GM18858 (cell line): ENCODE measurements at regions not wholly inside any gene's neighbourhood (a gene's known extent, or its start where the extent isn't known, plus 50 kb on each side); places are given as distances from the start of the nearest gene placed in this dataset.
"Not testable (repeated sequence)": the region's sequence is repeated elsewhere in the genome, so short reads cannot be mapped to it uniquely, and the experiment has no call there.

ENCODE experiments used
- ATAC-seq: cut with Tn5 transposase; IDR thresholded peaks from one replicate; pipeline ENCODE4 v1.9.1; 2021; ENCODE audit not compliant: unreplicated experiment

DNA sequence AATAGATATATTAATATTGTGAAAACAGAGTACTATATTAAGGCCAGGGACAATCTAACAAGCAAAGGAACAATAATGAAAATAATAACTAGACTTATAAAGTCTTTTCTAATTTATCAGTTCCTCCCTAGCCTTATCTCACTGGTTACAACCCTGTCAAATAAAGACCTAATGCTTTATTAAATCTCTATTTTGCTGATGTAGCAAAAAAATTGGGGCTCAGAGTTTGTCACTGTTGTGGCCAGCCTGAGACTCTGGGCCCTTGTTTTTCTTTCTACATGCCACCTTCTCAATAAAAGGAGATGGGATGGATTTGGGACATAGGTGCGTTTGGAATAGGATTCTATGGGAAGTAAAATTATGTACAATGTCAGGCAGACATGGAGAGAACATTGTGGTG lies 937.0 kb downstream of the IGSF11 start:
- no peak for ATAC-seq

DNA sequence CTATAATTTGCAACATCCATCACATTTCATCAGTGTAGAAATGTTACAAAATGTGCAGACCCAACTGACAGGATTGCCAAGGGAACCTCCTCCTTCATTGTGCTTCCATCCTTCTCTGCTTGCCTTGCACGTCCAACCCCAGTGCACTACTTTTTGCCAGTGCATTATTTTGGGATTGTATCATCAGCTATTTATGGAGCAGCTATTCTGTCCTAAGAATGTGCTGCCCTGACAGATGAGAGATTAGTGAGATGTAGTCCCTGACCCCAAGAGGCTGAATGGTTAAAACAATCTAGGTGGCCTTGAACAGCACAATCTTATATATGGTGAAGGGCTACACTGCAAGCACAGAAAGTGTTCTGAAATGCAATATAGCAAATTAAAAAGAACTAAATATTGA lies 935.8 kb downstream of the IGSF11 start:
- no peak for ATAC-seq

DNA sequence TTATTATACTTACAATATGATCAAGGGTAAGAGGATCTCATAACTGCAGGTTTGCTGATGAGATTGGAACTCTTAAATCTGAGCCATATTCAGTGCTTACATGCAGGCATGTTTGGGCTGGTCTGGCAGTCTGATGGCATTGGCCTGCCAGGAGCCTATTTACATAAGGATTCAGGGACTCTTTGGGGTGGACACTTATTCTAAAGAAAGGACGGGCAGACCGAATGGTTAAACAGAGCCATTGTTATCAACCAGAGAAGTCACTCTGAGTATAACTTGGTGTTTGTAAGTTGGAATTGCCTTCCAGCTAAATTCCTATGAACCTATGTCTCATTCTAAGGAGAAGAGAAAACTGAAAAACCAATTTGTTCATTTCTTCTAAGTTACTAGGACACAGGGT lies 932.8 kb downstream of the IGSF11 start:
- no peak for ATAC-seq

DNA sequence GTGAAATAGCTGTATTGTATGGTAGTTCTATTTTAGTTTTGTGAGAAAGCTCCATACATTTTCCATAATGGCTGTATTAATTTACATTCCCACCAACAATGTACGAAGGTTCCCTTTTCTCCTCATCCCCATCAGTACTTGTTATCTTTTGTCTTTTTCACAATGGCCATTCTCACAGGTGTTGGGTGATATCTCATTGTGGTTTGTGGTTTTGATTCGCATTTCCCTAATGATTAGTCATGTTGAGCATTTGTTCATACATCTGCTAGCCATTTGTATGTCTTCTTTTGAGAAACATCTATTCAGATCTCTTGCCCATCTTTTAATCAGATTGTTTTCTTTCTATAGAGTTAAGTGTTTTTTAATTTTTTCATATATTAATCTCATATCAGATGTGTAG lies 931.9 kb downstream of the IGSF11 start:
- ATAC-seq, result no peak

DNA sequence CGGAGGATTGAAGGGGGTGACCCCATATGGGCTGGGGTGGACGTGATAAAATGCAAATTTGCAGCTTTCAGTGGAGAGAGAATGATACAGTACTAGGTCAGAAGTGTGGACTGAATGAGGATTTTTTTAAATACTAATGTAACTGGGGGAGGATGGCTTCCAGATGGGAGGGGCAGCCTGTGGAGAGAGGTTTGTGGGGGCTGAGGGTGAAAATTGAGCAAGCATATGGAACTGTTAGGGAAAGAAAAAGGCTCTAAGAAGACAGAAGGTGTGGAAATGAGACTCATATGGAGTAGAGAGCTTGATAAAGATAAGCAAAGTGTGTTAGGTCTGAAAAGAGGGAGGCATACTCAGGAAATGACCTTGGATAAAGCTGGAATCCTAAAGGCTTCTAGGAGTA lies 926.4 kb downstream of the IGSF11 start:
- no peak for ATAC-seq

DNA sequence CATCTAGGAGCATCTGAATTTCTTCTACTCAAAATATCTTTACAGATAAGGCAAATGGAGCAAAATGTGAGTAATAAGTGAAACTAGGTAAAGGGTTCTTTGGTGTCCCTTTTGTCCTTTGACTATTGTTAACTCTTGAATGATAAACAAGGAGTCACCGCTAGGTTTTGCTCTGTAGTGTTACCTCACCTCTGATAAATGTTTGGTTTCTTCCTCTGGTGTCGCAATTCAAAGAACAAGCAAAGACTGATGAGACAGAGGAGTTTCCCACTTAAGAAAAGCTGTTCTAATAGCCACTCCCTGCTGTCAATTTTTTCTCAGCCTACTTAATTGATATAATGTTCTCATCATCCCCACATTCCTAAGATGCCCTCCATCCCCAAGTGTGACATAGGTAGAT lies 925.9 kb downstream of the IGSF11 start:
- ATAC-seq, result no peak

DNA sequence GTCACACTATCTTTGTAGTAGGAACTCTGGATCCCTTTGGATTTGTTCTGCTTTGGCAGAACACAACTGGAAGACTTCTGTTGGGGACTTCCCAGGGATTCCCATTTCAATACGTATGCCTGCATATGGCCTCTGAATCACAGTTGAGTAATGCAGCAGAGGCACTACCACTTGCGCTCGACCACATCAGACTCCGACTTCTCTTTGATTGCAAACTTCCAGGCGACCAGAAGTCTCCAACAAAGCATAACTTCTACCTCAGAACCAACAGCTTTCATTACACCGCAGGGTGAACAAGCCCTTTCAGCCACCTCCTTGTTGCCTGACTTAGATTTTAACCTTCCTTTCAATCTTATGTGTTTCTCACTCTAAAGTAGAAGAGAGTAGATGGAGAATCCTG lies 924.4 kb downstream of the IGSF11 start:
- ATAC-seq, result no peak

DNA sequence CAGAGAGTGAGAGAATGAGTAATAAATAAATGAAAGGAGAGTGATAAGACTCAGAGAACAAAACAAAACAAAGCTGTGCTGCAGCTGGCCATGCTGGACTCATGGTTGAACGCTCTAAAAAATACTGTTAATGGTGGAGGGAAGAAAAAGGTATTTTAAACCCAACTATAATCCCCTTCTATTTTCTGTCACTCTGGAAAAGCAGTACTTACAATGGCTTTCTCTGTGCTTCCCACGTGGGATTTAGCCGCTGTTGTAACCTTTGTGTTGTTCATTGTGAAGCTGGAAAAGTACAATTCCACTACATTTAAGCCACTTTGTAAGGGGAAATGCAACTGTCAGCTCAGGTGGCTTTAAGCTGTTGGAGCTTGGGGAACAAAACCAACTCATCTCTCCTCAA lies 917.7 kb downstream of the IGSF11 start:
- no peak for ATAC-seq

DNA sequence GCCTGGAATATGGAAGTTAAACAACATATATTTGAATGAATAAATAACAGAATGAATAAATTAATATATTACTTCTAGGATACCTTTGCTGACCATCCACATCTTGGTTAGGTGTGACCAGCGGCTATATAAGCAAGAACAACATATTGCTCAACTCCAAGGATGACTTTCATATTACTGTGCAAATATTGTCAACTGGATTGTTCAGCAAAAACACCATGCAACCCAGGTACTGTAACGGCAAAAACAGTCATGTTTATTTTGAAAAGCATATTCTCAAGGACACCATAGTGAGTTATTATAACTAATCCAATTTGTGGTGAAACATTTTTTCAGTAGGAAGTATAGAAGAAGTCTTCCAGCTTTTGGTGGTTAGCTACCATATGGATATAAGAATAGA lies 907.9 kb downstream of the IGSF11 start:
- no peak for ATAC-seq

DNA sequence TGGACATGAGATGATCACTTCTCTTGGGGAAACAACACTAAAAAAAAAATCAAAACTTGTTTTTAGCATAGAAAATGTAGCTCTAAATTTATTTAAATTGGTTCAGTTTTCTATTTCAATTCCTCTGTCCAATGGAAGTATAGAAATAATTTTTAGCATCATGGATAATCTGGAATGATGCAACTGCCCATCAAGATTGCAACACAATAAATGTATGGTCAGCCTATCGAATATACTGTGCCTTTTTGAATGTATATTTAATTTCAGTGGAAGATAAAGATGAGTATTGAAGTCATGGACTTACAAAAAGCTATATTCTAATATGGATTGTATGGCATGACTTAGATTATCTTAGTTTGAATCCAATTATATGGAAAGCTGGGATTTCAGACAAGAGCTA lies 906.7 kb downstream of the IGSF11 start:
- no peak for ATAC-seq

DNA sequence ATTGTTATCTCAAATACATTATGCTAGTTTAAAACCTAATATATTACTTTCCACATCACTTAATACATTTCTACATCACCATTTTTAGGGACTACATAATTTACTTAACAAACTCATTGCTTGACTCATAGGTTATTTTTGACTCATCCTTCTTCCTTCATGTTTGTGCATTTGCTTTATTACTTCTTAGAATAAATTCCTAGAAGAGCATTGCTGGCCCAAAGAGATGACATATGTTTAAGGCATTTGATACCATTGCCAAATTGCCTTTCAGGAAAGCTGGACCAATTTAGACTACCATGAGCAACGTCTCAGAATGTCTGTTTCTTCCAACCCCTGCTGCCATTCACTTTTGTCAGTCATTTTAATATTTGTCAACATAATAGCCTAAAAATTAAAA lies 905.8 kb downstream of the IGSF11 start:
- no peak for ATAC-seq

DNA sequence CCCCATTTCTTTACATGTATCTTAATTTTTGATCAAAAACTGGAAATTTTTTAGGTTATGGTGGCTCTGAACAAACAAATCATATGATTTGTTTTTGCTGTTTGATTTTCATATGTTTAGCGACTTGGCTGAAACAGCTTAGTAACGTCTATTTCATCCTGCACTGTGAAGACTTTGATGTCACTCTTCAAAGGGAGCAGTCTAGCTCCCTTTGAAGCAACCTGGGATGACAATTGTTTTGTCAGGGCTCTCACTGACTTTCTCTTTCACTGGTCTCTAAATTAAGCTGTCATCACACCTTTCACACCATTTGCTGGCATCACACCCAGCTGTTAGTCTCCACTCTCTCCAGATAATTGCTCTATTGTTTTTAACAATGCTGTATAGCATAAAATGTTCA lies 896.9 kb downstream of the IGSF11 start:
- ATAC-seq, result no peak

DNA sequence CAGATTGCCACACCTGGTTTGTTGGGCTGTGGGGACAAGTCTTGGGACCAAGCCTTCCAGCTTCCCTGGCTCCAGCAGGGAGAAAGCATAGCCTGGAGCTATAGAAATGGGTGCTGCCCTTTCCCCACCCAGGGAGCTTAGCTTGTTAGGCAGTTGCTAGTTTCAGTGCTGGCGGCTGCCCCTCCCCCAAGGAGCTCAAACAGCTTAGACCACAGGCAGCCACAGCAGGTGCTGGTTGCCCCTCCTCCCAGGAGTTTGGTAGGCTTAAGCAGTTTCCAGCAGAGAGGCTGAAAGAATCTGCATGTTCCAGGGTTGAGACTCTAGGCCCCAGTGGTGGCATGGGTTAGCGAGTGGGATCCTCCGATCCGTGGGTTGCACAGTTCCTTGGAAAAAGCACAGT lies 889.7 kb downstream of the IGSF11 start:
- ATAC-seq, result no peak

DNA sequence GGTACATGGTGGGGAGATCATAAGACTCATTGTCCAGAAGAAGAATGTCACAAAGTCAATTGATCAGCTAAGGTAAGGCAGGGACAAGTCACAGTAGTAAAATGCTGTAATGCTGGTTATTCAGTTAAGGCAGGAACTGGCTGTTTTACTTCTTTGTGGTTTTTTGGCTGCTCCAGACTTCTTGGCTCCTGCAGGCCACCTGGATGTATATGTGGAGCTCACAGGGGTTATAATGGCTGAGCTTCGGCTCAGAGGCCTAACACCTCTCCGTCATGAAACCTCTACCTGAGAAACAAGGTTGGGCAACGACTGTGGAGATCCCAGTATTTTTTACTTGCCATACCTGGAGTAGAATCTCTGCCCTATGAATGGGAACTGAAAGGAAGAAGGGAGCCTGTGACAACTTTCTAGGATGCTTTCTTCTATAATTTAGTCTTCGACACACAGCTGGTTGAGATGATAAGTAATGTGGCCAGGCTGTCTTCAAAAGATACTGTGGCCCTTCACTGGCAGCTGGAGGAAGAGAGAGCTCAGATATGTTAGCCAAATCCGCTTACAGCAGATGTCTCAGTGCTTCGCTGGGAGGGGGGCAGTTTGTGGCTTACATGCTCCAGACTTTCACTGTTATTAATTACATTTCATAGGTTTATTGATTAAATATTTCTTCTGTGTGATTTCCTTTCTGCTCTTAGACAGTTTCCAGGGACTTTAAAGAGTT lies 887.8 kb downstream of the IGSF11 start:
- no peak for ATAC-seq

DNA sequence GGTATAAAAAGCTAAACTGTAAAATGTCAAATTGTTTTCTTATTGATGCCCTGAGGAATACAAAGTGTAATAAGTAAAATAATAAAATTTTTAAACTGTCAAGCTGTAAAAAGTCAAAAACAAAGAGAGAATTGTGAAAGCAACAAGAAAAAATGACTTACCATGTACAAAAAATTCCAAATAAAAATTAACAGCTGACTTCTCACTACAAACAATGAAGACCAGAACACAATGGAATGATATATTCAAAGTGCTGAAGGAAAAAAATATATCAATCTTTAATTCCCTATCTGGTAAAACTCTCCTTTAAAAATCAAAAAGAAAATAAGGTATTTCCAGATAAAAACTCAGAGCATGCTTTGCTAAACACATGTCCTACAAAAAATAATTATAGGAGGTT lies 883.5 kb downstream of the IGSF11 start:
- no peak for ATAC-seq

DNA sequence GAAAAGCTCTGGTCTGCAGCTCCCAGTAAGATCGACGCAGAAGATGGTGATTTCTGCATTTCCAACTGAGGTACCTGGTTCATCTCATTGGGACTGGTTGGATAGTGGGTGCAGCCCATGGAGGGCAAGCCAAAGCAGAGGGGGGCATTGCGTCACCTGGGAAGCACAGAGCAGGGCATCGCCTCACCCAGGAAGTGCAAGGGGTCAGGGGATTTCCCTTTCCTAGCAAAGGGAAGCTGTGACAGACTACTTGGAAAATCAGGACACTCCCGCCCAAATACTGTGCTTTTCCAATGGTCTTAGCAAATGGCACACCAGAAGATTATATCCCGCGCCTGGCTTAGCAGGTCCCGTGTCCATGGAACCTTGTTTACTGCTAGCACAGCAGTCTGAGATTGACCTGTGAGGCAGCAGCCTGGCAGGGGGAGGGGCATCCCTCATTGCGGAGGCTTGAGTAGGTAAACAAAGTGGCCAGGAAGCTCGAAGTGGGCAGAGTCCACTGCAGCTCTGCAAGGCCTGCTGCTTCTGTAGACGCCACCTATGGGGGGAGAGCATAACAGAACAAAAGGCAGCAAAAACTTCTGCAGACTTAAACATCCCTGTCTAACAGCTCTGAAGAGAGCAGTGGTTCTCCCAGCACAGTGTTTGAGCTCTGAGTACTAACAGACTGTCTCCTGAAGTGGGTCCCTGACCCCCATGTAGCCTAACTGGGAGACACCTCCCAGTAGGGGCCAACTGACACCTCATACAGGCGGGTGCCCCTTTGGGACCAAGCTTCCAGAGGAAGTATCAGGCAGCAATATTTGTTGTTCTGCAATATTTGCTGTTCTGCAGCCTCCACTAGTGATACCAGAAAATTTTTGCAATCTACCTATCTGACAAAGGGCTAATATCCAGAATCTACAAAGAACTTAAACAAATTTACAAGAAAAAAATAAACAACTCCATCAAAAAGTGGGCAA lies 871.7 kb downstream of the IGSF11 start:
- not testable (repeated sequence) for ATAC-seq

DNA sequence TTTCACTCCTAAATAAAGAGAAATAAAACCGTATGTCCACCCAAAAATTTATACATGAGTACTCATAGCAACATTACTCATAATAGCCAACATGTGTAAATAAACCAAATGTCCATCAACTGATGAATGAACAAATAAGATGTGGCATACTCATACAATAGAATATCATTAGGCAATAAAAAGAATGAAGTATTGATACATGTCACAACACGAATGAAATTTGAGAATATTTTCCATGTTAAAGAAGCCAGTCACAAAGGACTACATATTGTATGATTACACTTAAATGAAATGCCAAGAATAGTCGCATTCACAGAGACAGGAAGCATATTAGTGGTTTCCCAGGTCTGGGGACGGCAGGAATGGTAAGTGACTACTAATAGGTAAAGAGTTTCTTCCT lies 869.2 kb downstream of the IGSF11 start:
- ATAC-seq, result no peak

DNA sequence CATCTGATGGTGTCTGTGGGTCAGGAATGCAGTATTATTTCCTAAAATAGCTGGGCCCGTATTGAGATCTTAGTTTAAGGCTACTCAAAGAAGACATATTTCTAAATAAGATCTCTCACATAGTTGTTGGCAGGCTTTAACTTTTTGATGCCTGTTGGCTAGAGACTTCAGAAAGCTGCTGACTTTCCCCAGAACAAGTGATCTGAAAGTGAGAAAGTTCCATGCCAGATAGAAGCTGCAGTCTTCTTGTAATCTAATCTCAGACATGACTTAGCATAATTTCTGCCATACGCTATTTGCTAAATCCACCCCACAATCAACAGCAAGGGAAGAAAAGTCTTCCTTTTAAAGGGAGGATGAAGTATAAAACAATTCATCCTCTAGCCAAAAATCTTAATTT lies 867.1 kb downstream of the IGSF11 start:
- ATAC-seq, result no peak

DNA sequence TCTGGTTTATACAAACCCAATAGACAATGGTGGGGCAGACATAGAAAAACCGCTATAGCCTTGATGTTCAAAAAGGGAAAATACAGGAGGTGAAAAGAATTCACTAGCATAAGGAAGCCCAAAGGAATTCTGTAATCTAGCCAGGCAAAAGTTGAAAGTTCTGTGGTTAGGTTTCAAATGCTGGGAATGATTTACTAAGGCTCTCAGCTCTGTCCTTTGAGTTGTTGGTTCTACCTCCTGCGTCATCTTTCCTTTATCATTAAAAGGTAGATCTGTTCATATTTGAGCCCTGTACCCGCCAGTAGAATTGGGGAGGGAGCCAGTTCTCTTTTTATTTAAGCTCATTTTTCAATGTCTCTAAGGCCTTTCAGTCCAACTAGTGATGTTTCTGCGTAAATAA lies 866.5 kb downstream of the IGSF11 start:
- no peak for ATAC-seq

DNA sequence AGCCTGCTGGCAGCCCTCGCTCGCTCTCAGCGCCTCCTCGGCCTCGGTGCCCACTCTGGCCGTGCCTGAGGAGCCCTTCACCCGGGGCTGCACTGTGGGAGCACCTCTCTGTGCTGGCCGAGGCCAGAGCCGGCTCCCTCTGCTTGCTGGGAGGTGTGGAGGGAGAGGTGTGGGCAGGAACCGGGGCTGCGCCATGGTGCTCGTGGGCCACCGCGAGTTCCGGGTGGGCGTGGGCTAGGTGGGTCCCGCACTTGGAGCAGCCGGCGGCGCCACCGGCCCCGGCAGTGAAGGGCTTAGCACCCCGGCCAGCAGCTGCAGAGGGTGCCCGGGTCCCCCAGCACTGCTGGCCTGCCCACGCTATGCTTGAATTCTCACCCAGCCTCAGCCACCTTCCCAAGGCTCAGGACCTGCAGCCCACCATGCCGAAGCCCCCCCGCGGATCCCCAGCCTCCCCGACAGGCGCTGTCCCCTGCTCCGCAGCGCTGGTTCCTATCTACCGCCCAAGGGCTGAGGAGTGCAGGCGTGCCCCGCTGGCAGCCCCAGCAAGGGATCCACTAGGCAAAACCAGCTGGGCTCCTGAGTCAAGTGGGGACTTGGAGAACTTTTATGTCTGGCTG lies 863.3 kb downstream of the IGSF11 start:
- no peak for ATAC-seq

DNA sequence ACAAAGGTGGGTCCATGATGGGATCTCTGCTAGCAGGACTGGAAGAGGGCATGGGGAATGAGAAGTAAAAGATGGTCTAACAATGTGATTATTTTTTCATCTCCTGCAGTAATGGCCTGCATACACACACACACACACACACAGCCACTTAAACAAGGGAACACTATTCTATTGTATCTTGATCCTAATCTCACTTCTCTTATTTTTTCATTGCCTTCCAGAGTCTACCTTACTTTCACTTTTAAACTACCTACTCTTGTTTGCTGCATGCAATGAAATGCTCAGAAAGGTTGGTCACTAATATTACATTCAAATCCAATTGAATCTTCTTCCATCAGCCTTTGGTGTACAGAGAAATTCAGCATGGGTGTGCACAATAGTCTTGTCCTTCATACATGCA lies 853.8 kb downstream of the IGSF11 start:
- no peak for ATAC-seq

DNA sequence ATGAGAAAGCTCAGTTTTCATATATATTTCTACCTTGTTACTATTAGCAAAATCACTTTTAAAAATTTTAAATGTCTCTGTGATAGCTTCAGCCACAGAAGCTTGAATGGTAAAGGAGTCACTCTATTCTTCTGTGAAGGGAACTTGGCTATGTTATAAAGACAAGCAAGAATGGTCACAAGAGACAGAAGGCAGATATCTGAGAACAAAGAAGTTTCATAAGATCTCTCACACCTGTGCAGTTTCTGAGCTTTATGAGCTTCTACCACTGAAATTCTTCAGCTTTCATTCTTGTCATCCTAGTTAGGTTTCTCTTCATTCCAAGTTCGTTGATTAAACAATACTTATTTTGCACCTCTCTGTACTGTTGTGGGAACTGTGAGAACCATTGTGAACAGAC lies 853.4 kb downstream of the IGSF11 start:
- no peak for ATAC-seq
